Hematopoietic multipotent progenitor cell treated with erythropoietin and hydrocortisone succinate and interleukin-3 and kit ligand, for 17 days (in vitro differentiated cells): ENCODE measurements at regions not wholly inside any gene's neighbourhood (a gene's known extent, or its start where the extent isn't known, plus 50 kb on each side); places are given as distances from the start of the nearest gene placed in this dataset.
"Not testable (repeated sequence)": the region's sequence is repeated elsewhere in the genome, so short reads cannot be mapped to it uniquely, and the experiment has no call there.

Experiments used
- DNase-seq: peaks from one replicate; pipeline ENCODE4 v3.0.0-alpha.2; 2015; ENCODE audit warnings: low spot score

DNA sequence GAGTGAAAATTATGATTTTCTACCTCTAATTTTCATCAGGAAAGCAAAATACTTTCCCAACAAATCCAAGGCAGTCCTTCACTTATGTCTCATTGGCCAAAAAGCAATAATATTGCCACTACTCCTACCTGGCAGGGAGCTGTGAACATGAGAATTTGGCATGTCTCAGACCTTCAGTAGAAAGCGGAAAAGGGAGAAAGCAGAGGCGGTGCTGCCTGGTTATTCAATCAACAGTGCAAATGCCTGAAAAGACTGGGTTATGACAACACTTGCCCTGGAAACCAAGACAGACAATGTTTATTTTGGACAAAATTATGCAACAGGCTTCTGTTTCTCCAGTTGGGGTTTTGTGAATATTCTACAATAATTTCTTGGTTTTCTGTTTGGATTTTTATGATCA lies 194.4 kb downstream of the TAF11L14 start:
- no peak for DNase-seq

DNA sequence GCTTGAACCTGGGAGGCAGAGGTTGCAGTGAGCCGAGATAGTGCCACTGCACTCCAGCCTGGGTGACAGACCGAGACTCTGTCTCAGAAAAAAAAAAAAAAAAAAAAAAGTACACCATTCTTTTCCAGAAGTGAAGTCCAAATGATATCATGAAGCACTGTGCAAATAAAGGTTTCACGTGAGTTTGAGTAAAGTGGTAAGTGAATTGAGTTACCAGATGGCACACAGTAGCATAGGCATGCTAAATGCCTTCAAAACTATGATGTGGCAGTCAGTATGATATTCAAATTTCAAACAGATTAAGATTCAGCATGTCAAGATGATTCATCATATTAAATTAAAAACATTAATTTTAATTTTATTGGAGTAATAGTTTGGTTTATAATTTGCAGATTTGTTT lies 195.2 kb downstream of the TAF11L14 start:
- DNase-seq, result no peak

DNA sequence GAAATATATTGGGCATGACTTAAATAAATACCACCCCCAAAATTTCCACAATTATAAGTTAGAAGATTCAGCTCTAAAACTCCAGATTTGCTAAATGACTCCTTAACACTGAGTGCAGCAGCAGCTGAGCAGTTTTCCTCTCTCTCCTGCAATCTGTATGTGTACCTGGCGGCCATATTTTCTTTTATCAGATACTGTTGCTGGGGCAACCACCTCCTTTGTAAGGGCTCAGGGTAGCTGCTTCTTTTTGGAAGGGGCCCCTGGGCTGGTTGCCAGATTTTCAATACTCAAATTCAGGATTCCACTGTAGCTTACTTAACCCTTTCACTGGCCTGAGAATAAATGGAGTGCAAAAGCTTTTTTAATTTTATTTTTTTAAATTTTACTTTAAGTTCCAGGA lies 197.0 kb downstream of the TAF11L14 start:
- no peak for DNase-seq

GRCh38 chr5:17832949-17833745 lies 198.9 kb downstream of the TAF11L14 start:
- DNase-seq, result no peak

DNA sequence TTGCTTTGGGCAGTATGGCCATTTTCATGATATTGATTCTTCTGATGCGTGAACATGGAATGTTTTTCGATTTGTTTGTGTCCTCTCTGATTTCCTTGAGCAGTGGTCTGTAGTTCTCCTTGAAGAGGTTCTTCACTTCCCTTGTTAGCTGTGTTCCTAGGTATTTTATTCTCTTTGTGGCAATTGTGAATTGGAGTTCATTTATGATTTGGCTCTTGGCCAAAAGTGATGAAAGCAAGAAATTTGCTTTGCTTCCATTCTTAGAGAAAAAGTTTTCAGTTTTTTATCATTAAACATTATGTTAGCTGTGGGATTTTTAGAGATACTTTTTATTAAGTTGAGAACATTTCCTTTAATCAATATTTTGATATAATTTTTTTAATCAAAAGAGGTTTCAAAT lies 203.5 kb downstream of the TAF11L14 start:
- DNase-seq, result no peak

- no peak for DNase-seq
Observed at GRCh38 chr5:17838469-17838868, 204.2 kb downstream of the TAF11L14 start.

DNA sequence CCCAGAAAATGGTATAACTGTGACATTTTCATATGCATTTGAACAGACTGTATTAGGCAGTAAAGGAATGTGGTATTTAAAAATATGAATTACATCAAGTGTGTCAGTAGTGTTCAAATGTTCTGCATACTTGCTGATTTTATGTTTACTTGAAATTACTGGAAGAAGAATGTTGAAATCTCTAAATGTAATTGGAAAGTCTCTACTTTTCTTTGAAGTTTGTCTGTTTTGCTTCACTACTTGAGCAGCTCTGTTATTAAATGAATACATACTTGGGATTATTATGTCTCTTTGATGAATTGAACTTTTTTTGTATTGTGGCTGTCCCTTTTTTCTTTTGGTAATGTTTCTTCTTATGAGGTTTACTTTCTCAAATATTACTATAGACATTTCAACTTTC lies 205.6 kb downstream of the TAF11L14 start:
- no peak for DNase-seq

- no peak for DNase-seq
Observed at GRCh38 chr5:17846496-17846895, 212.2 kb downstream of the TAF11L14 start.

- DNase-seq, result no peak
Observed at GRCh38 chr5:17847286-17847685, 213.0 kb downstream of the TAF11L14 start.

- DNase-seq, result no peak
Observed at GRCh38 chr5:17852111-17852510, 217.9 kb downstream of the TAF11L14 start.

DNA sequence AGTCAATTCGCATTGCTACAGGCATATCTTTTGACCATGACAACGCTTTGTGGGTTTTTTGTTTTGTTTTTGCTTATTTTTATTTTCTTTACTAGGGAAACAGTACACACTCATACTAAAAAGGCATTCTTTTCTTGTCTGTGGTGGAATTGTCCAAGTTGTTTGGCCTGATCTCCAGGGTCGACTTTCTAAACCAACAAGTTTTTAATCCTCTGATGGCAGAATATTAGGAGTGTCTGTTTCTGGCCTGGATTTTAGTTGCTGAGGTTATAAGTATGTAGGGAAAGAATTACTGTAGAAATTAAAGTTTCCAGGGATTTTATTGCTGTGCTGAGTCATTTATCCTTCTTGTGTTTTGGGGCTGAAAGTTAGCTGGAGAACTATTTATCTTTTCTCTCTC lies 218.5 kb downstream of the TAF11L14 start:
- no peak for DNase-seq

- DNase-seq, result no peak
Observed at GRCh38 chr5:17854901-17855300, 220.6 kb downstream of the TAF11L14 start.

DNA sequence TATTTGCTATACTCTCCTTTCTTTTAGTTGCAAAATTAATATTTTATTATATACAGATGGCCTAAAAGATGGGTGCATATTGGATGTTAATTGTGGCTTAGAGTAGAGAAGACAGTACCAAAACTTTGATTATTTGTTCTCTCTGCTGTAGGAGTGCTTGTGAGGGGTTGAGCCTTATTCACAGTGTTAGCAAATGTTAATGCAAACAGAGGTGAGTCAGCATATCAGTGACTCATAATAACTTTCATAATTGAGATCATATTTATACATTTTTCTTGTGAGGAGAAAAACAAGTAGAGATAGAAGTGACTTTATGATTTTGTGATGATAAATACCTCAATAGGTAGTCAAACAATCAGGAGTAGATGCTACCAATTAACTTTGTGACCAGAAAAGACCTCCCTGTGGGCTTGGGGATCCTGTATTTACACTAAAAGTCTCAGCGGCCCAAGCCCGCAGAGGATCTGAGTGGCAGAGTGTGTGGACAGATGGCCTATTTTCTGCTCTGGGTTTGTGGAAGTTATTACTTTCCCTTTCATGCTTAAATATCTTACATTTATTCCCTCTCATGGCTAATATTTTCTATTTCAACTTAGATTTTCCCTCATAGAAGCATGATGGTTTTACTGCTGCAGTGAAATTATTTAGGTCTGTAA lies 226.5 kb downstream of the TAF11L14 start:
- no peak for DNase-seq

DNA sequence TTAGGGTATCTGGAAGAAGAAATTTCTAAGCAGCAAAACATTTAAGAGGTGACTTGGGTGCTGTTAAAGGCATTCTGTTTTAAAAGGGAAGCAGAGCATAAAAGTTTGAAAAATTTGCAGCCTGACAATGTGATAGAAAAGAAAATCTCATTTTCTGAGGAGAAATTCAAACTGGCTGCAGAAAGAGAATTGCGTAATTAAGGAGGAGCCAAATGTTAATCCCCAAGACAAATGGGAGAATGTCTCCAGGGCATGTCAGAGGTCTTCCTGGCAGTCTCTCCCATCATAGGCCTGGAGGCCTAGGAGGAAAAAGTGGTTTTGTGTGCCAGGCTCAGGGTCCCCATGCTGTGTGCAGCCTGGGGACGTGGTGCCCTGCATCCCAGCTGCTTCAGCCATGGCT lies 230.6 kb downstream of the TAF11L14 start:
- not testable (repeated sequence) for DNase-seq

DNA sequence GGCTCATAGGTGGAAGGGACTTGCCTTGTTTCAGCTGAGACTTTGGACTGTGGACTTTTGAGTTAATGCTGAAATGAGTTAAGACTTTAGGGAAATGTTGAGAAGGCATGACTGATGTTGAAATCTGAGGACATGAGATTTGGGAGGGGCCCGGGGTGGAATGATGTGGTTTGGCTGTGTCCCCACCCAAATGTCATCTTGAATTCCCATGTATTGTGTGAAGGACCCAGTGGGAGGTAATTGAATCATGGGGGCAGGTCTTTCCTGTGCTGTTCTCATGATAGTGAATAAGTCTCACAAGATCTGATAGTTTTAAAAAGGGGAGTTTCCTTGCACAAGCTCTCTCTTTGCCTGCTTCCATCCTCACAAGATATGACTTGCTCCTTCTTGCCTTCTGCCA lies 231.7 kb downstream of the TAF11L14 start:
- DNase-seq, result not testable (repeated sequence)

- no peak for DNase-seq
Observed at GRCh38 chr5:17872204-17872603, 237.9 kb downstream of the TAF11L14 start.

DNA sequence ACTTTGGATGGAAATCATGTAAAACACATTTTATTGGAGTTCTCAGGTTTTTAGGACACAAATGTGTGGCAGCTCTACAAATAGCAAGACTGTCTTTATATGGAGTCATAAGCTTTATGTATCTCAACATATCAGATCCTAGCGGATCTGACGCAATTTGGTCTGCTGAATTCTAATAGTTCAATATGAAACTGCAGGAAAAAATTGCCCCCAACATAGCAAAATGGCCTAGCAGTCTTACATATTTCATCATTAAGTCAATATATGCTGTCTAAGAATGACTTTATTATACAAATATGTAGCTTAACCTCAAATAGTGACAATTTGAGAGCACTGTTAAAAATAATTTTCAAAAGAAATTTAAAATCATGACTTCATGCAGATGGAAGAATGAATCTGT lies 244.3 kb downstream of the TAF11L14 start:
- no peak for DNase-seq

GRCh38 chr5:17879276-17879675 lies 245.0 kb downstream of the TAF11L14 start:
- no peak for DNase-seq

- no peak for DNase-seq
Observed at GRCh38 chr5:17880869-17881268, 246.6 kb downstream of the TAF11L14 start.

GRCh38 chr5:17882760-17883488 lies 248.7 kb downstream of the TAF11L14 start:
- DNase-seq, result no peak

- no peak for DNase-seq
Observed at GRCh38 chr5:17888155-17888554, 253.9 kb downstream of the TAF11L14 start.

- DNase-seq, result no peak
Observed at GRCh38 chr5:17890501-17890900, 256.2 kb downstream of the TAF11L14 start.

GRCh38 chr5:17891881-17892280 lies 257.6 kb downstream of the TAF11L14 start:
- no peak for DNase-seq
